ENCODE measurements at regions not wholly inside any gene's neighbourhood (a gene's known extent, or its start where the extent isn't known, plus 50 kb on each side); places are given as distances from the start of the nearest gene placed in this dataset.

DNA sequence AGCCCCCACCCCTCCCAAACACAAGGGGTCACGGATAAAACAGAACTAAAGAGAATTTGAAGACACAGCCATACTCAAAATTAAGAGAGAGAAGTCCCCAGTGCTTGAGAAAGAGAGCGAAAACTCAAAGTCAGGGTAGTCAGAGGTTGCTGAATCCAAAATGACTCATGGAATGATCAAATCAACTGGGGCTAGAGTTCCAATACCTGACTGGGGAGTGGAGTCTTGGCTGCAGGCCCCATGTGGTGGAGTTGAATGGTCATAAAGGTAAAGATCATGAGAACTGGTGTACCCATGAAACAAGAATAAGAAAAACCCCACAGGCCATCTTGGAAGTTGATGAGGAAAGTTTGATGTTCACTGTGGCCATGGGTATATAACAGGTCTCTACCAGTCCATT lies 84.5 kb upstream of the LRRN2 start:
- H3K4me1 ChIP-seq, result no peaks in the 10 kb centered on the region
- intact Hi-C loops (cut with DNase I), result loop anchor here (5.0 to 10.0 kb wide), 2 partner anchors 203 to 205 kb away; no protein-coding TSS in a partner anchor
- no peak for ATAC-seq
- no peaks in the 10 kb centered on the region for H3K9me3 ChIP-seq
- TF ChIP-seq, protein P1, sequence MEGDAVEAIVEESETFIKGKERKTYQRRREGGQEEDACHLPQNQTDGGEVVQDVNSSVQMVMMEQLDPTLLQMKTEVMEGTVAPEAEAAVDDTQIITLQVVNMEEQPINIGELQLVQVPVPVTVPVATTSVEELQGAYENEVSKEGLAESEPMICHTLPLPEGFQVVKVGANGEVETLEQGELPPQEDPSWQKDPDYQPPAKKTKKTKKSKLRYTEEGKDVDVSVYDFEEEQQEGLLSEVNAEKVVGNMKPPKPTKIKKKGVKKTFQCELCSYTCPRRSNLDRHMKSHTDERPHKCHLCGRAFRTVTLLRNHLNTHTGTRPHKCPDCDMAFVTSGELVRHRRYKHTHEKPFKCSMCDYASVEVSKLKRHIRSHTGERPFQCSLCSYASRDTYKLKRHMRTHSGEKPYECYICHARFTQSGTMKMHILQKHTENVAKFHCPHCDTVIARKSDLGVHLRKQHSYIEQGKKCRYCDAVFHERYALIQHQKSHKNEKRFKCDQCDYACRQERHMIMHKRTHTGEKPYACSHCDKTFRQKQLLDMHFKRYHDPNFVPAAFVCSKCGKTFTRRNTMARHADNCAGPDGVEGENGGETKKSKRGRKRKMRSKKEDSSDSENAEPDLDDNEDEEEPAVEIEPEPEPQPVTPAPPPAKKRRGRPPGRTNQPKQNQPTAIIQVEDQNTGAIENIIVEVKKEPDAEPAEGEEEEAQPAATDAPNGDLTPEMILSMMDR (IDR thresholded peaks at IDR 0.05), result no peak
- no peaks in the 10 kb centered on the region for H3K36me3 ChIP-seq (ENCODE audit: insufficient read depth in 1 of 2, low read depth in 1 of 2)
- no peak overlapping the region for H3K27ac ChIP-seq
- DNase-seq, result no peak
- H3K4me3 ChIP-seq, result no peak overlapping the region
- 74 to 78% (median 75%) methylated on average over 2 of the region's 2 CpGs for WGBS, 3 donors
- peaks cover 3 to 62% (median 3%) of the 10 kb centered on the region in 3 donors for H3K27me3 ChIP-seq (ENCODE audit: insufficient read depth in 3 of 3, low read length in 2 of 3)

DNA sequence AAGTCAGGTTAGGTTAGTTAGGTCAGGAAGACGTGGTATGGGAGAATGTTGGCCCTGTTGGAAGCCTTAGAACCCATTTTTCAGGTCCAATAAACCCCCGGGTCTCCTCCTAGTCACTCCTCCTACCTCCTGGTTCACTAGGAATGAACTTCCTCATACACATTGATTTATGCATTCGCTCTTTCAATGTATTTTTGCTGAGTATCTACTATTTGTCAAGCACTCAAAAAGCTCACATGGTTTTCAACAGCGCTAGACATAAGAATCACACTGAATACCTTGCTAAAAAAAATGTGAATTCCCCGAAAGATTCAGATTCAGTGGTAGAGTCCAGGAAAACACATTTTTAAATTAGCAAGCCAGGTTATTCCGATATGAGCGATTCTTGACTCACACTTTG lies 85.8 kb upstream of the LRRN2 start:
- no peaks in the 10 kb centered on the region for H3K36me3 ChIP-seq (ENCODE audit: insufficient read depth in 1 of 2, low read depth in 1 of 2)
- DNase-seq (no peak), ATAC-seq (no peak)
- peaks cover 3 to 52% (median 3%) of the 10 kb centered on the region in 3 donors for H3K27me3 ChIP-seq (ENCODE audit: insufficient read depth in 3 of 3, low read length in 2 of 3)
- no peak overlapping the region for H3K4me3 ChIP-seq
- H3K4me1 ChIP-seq, result no peaks in the 10 kb centered on the region
- intact Hi-C loops (cut with DNase I), result no loop called here
- 93 to 97% (median 94%) methylated on average over 7 of the region's 7 CpGs for WGBS, 3 donors
- no peaks in the 10 kb centered on the region for H3K9me3 ChIP-seq
- TF ChIP-seq, protein P1 (IDR thresholded peaks at IDR 0.05), result no peak
- H3K27ac ChIP-seq, result no peak overlapping the region

DNA sequence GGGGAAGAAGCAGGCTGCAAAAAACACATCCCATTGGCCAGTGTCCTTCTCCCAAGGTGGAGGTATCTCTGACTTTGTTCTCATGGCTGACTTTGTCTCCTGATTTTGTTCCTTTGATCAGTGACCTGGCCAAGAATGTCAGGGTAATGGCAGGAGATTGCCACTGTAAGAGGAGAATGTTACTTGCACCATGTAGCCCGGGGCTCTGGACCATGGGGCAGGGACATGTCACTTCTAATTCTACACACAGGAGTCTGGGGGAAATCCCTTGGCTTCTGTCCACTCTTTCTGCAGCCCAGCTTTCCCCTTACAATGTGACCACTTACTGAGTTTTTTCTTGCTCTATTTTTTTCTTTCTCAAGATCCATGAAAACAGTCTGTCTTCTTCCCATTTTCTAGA lies 87.7 kb upstream of the LRRN2 start:
- TF ChIP-seq, protein P1 (IDR thresholded peaks at IDR 0.05), result no peak
- Histone ChIP-seq H3K4me3 (no peak overlapping the region), H3K27me3 (ENCODE audit: insufficient read depth in 3 of 3, low read length in 2 of 3) (peaks cover 0 to 35% (median 3%) of the 10 kb centered on the region in 3 donors), H3K27ac (no peak overlapping the region), H3K9me3 (no peaks in the 10 kb centered on the region), H3K36me3 (ENCODE audit: insufficient read depth in 1 of 2, low read depth in 1 of 2) (no peaks in the 10 kb centered on the region), H3K4me1 (no peaks in the 10 kb centered on the region)
- whole genome bisulfite sequencing, 3 donors, result 6 to 35% (median 13%) methylated on average over 1 of the region's 1 CpG
- no peak for DNase-seq
- no peak for ATAC-seq
- intact Hi-C loops (cut with DNase I), result no loop called here

DNA sequence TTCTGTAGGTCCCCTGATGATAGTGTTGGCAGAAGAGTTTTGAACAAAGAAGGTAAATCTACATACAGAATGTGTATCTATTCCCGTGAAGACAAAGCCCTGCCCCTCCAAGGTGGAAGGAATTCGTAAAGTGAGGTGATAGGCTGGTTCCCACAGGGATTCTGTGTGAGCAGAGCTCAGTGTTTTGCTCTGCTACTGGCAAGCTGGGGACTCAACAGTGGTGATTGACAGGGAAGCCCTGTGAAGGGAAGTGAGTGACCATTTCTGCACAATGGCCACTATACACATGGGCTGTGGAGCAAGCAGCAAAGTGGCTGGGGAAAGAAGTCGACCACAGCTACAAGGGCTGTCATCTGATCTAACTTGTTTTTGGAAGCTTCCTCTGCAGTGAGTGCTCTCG lies 90.0 kb upstream of the LRRN2 start:
- TF ChIP-seq, protein P1 (IDR thresholded peaks at IDR 0.05), result no peak
- DNase-seq (no peak), ATAC-seq (no peak)
- no peak overlapping the region for H3K4me3 ChIP-seq
- intact Hi-C loops (cut with DNase I), result no loop called here
- no peak overlapping the region for H3K27ac ChIP-seq
- no peaks in the 10 kb centered on the region for H3K4me1 ChIP-seq
- H3K36me3 ChIP-seq (ENCODE audit: insufficient read depth in 1 of 2, low read depth in 1 of 2), result no peaks in the 10 kb centered on the region
- no peaks in the 10 kb centered on the region for H3K9me3 ChIP-seq
- H3K27me3 ChIP-seq (ENCODE audit: insufficient read depth in 3 of 3, low read length in 2 of 3), result peaks cover 0 to 27% (median 1%) of the 10 kb centered on the region in 3 donors
- 44 to 55% (median 47%) methylated on average over 4 of the region's 4 CpGs for WGBS, 3 donors

DNA sequence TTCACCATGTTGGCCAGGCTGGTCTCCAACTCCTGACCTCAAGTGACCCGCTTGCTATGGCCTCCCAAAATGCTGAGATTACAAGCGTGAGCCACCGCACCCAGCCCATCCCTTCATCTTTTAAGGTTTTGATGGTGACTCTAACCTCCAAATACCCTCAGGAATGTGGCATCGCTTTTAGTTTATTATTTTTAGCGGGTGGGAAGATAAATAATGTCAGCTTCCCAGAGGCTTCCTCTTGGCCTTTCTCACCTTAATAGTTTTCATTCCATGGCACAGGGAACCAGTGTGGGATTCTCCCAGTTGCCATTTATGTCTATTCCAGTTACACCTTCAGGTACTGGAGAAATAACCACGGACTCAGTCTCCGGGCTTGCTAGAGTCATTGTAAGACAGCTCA lies 92.1 kb upstream of the LRRN2 start:
- H3K27me3 ChIP-seq (ENCODE audit: insufficient read depth in 3 of 3, low read length in 2 of 3), result peaks cover 0 to 25% (median 0%) of the 10 kb centered on the region in 3 donors
- no peaks in the 10 kb centered on the region for H3K4me1 ChIP-seq
- H3K27ac ChIP-seq, result no peak overlapping the region
- H3K4me3 ChIP-seq, result no peak overlapping the region
- intact Hi-C loops (cut with DNase I), result no loop called here
- TF ChIP-seq, protein P1 (IDR thresholded peaks at IDR 0.05), result no peak
- DNase-seq (no peak), ATAC-seq (no peak)
- no peaks in the 10 kb centered on the region for H3K9me3 ChIP-seq
- 88 to 93% (median 90%) methylated on average over 7 of the region's 7 CpGs for WGBS, 3 donors
- H3K36me3 ChIP-seq (ENCODE audit: insufficient read depth in 1 of 2, low read depth in 1 of 2), result no peaks in the 10 kb centered on the region

Data from psoas muscle (tissue), 7 donors.